CD4-positive, alpha-beta T cell treated with Interleukin-6 for 4 hours (primary cell): ENCODE measurements at regions not wholly inside any gene's neighbourhood (a gene's known extent, or its start where the extent isn't known, plus 50 kb on each side); places are given as distances from the start of the nearest gene placed in this dataset.

ENCODE experiments used
- DNase-seq: peaks from one replicate; pipeline ENCODE4 v3.0.0-alpha.2; 2020; ENCODE audit warnings: mixed read lengths

- no peak for DNase-seq
Observed at GRCh38 chr9:78505546-78505945, 208.6 kb downstream of the PSAT1 start.

- DNase-seq, result no peak
Observed at GRCh38 chr9:78507037-78507436, 210.1 kb downstream of the PSAT1 start.

- DNase-seq, result no peak
Observed at GRCh38 chr9:78510035-78510434, 213.1 kb downstream of the PSAT1 start.

- DNase-seq, result no peak
Observed at GRCh38 chr9:78515108-78515507, 218.2 kb downstream of the PSAT1 start.

GRCh38 chr9:78519786-78520185, 222.9 kb downstream of the PSAT1 start:
- DNase-seq, result no peak

- no peak for DNase-seq
Observed at GRCh38 chr9:78521680-78522079, 224.8 kb downstream of the PSAT1 start.

GRCh38 chr9:78525986-78526560, 229.1 kb downstream of the PSAT1 start:
- no peak for DNase-seq

- DNase-seq, result no peak
Observed at GRCh38 chr9:78533500-78533899, 236.6 kb downstream of the PSAT1 start.

GRCh38 chr9:78539188-78539587, 242.3 kb downstream of the PSAT1 start:
- no peak for DNase-seq

- no peak for DNase-seq
Observed at GRCh38 chr9:78539904-78540303, 243.0 kb downstream of the PSAT1 start.

GRCh38 chr9:78541868-78542443, 245.0 kb downstream of the PSAT1 start:
- no peak for DNase-seq

GRCh38 chr9:78542491-78543181, 245.7 kb downstream of the PSAT1 start:
- DNase-seq, result no peak

- DNase-seq, result no peak
Observed at GRCh38 chr9:78543353-78543752, 246.4 kb downstream of the PSAT1 start.

- DNase-seq, result no peak
Observed at GRCh38 chr9:78544230-78544629, 247.3 kb downstream of the PSAT1 start.

GRCh38 chr9:78547831-78548230, 250.9 kb downstream of the PSAT1 start:
- no peak for DNase-seq

GRCh38 chr9:78548670-78549069, 251.7 kb downstream of the PSAT1 start:
- DNase-seq, result no peak

GRCh38 chr9:78549711-78550110, 252.8 kb downstream of the PSAT1 start:
- DNase-seq, result no peak

- no peak for DNase-seq
Observed at GRCh38 chr9:78552802-78553201, 255.9 kb downstream of the PSAT1 start.

- DNase-seq, result no peak
Observed at GRCh38 chr9:78557540-78557939, 260.6 kb downstream of the PSAT1 start.

GRCh38 chr9:78559449-78559885, 262.5 kb downstream of the PSAT1 start:
- no peak for DNase-seq

GRCh38 chr9:78562021-78562420, 265.1 kb downstream of the PSAT1 start:
- DNase-seq, result no peak

GRCh38 chr9:78563269-78563668, 266.3 kb downstream of the PSAT1 start:
- no peak for DNase-seq

- no peak for DNase-seq
Observed at GRCh38 chr9:78565481-78565880, 268.6 kb downstream of the PSAT1 start.

- DNase-seq, result no peak
Observed at GRCh38 chr9:78566521-78566920, 269.6 kb downstream of the PSAT1 start.
